Hepatocyte (in vitro differentiated cells): ENCODE measurements at regions not wholly inside any gene's neighbourhood (a gene's known extent, or its start where the extent isn't known, plus 50 kb on each side); places are given as distances from the start of the nearest gene placed in this dataset.

Source experiments
- DNase-seq: peaks from one replicate; pipeline ENCODE4 v3.0.0-alpha.2; 2016; ENCODE audit warnings: low spot score
- H2AFZ ChIP-seq: fragments of 200-600 bp; sonication (generic); 2 replicates; pipeline ENCODE4 v1.6.0; 2016; ENCODE audit warnings: antibody characterized with exemption, mild to moderate bottlenecking
- H3K27ac ChIP-seq: fragments of 200-600 bp; sonication (generic); 2 replicates; pipeline ENCODE4 v1.5.1; 2016; ENCODE audit warnings: mild to moderate bottlenecking
- H3K27me3 ChIP-seq: fragments of 200-600 bp; sonication (generic); 2 replicates; pipeline ENCODE4 v1.6.1; 2016
- H3K36me3 ChIP-seq: fragments of 200-600 bp; sonication (generic); replicated peaks from 2 replicates; pipeline ENCODE4 v1.5.1; 2016; ENCODE audit warnings: low read depth; ENCODE audit not compliant: insufficient read depth
- H3K4me1 ChIP-seq: fragments of 200-600 bp; sonication (generic); 2 replicates; pipeline ENCODE4 v1.5.1; 2016; ENCODE audit warnings: mild to moderate bottlenecking, moderate library complexity; ENCODE audit not compliant: insufficient read depth
- H3K4me2 ChIP-seq: fragments of 200-600 bp; sonication (generic); 2 replicates; pipeline ENCODE4 v1.6.0; 2016
- H3K4me3 ChIP-seq: fragments of 200-600 bp; sonication (generic); 2 replicates; pipeline ENCODE4 v1.5.1; 2016; ENCODE audit warnings: mild to moderate bottlenecking
- H3K79me2 ChIP-seq: fragments of 200-600 bp; sonication (generic); 2 replicates; pipeline ENCODE4 v1.6.0; 2017; ENCODE audit warnings: mild to moderate bottlenecking
- H3K9me2 ChIP-seq: fragments of 200-600 bp; sonication (generic); replicated peaks from 2 replicates; pipeline ENCODE4 v1.6.0; 2017; ENCODE audit warnings: mild to moderate bottlenecking; ENCODE audit not compliant: insufficient read depth
- H3K9me3 ChIP-seq: fragments of 200-600 bp; sonication (generic); 2 replicates; pipeline ENCODE4 v1.5.1; 2016; ENCODE audit warnings: low read depth, mild to moderate bottlenecking
- H4K20me1 ChIP-seq: fragments of 200-600 bp; sonication (generic); 2 replicates; pipeline ENCODE4 v1.6.0; 2016; ENCODE audit warnings: mild to moderate bottlenecking; ENCODE audit not compliant: insufficient read depth, poor library complexity, severe bottlenecking
- CTCF ChIP-seq: fragments of 200-600 bp; sonication (generic); IDR thresholded peaks from 2 replicates; pipeline ENCODE4 v1.5.1; 2016; ENCODE audit warnings: antibody characterized with exemption, mild to moderate bottlenecking; ENCODE audit not compliant: poor library complexity
- EZH2 ChIP-seq: fragments of 200-600 bp; sonication (generic); IDR thresholded peaks from 2 replicates; pipeline ENCODE4 v1.6.1; 2016; ENCODE audit warnings: antibody characterized with exemption, mild to moderate bottlenecking, borderline replicate concordance
- EZH2phosphoT487 ChIP-seq: fragments of 200-600 bp; sonication (generic); IDR thresholded peaks from one replicate; pipeline ENCODE4 v1.6.1; 2018; ENCODE audit warnings: antibody characterized with exemption, mild to moderate bottlenecking, low read depth, moderate library complexity; ENCODE audit not compliant: unreplicated experiment, severe bottlenecking
- WGBS: methylation state at CpG from one replicate; pipeline ENCODE4 v1.1.6; 2016; ENCODE audit warnings: low lambda C conversion rate; ENCODE audit errors: missing lambda C conversion rate; 5-methylcytosine and 5-hydroxymethylcytosine counted together

DNA sequence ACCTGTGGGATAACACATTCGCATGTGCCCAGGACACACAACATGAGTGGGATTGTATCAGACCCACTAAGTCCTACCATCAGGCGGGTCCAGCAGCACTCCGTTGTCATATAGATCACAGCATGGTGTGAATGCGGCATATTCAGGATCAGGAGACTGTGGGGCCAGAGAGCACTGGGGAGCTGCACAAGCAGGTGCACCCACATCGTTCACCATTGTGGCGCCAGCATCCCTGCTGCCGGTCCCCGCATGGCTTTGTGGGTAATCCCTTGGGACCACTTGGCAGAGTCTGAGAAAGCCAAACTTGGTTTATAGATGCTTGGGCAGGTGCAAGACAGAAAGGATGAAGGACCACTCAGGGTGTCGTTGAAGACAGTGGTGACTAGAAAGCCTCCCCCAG lies 201.6 kb upstream of the B3GAT1 start:
- Histone ChIP-seq H3K36me3 (no peaks in the 10 kb centered on the region), H3K27me3 (no peaks in the 10 kb centered on the region), H3K9me3 (no peaks in the 10 kb centered on the region), H3K4me1 (no peaks in the 10 kb centered on the region), H3K79me2 (no peaks in the 10 kb centered on the region), H3K4me2 (no peak overlapping the region), H4K20me1 (no peaks in the 10 kb centered on the region), H3K4me3 (no peak overlapping the region), H2AFZ (no peak overlapping the region), H3K9me2 (no peaks in the 10 kb centered on the region), H3K27ac (no peak overlapping the region)
- DNase-seq: no peak
- WGBS: 97% methylated on average over 9 of the region's 9 CpGs
- TF ChIP-seq EZH2: no peak
- no peak for TF ChIP-seq CTCF
- no peak for TF ChIP-seq EZH2phosphoT487

DNA sequence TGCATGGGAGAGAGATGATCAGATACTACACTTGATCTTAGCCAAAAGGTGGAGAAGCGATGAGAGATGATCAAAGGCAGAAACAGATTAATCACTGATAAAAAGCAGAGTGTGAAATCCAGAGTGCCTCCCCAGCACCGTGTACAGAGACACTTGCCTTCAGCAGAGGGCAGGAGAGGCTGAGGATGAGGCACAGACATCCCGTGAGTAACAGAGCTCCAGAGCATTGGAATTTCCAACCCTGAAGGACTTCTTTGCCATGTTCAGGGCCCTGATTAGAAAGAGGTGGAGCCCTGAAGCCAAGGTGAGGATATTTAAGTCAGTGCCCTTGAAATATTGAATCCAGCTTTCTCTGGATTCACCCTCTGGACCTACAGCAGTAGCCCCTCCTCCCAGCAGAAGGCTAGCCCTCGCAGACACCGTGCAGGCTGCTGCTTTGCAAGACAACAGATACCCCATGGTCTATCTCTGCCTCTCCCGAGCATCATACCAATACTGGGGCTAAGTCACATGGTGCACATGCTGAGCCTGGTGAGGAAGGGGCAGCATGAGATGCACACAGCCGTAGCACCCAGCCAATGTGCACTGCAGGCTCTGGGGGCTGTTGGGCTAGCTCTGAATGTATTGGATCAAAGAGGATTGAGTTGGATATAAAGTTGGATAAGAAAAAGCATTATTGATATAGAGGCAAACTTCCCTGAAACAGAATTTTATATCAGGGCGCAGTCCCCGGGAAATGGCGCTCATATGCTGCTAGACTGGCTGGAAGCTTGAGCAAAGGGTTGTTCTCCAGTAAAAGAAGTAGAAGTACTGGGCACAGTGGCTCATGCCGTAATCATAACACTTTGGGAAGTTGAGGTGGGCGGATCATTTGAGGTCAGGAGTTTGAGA lies 200.3 kb upstream of the B3GAT1 start:
- 79% methylated on average over 12 of the region's 12 CpGs for WGBS
- no peak for DNase-seq
- no peak overlapping the region for H3K27ac ChIP-seq
- H3K4me2 ChIP-seq: no peak overlapping the region
- no peaks in the 10 kb centered on the region for H3K4me1 ChIP-seq
- H3K4me3 ChIP-seq: no peak overlapping the region
- no peaks in the 10 kb centered on the region for H4K20me1 ChIP-seq
- no peaks in the 10 kb centered on the region for H3K36me3 ChIP-seq
- no peaks in the 10 kb centered on the region for H3K79me2 ChIP-seq
- no peak overlapping the region for H2AFZ ChIP-seq
- TF ChIP-seq CTCF: no peak
- TF ChIP-seq EZH2: no peak
- TF ChIP-seq EZH2phosphoT487: no peak
- H3K9me2 ChIP-seq: no peaks in the 10 kb centered on the region
- no peaks in the 10 kb centered on the region for H3K9me3 ChIP-seq
- no peaks in the 10 kb centered on the region for H3K27me3 ChIP-seq

DNA sequence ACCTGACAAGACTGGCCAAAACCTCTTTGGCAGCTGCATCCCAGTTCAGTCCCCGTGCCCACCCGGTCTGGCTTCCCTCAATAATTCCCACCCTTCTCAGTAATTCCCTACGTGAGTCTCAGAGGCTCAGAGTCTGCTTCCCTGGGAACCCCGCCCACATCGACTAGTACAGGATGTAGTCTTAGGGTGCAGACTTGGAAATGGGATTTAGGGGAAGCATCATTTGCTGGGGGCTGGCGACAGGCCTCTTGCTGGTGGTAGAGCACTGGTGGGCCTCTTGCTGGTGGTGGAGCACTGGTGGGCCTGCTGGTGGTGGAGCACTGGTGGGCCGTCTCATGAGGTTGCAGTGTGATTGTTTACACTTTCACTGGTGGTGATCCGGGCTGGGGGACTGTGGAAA lies 199.5 kb upstream of the B3GAT1 start:
- WGBS: 93% methylated on average over 8 of the region's 8 CpGs
- no peak for DNase-seq

More for the DNA sequence above, 199.5 kb upstream of the B3GAT1 start:
- H3K27ac ChIP-seq: no peak overlapping the region
- H2AFZ ChIP-seq: no peak overlapping the region
- no peak for TF ChIP-seq EZH2
- no peak for TF ChIP-seq CTCF
- no peaks in the 10 kb centered on the region for H3K79me2 ChIP-seq
- H3K36me3 ChIP-seq: no peaks in the 10 kb centered on the region
- H3K9me2 ChIP-seq: no peaks in the 10 kb centered on the region
- no peak overlapping the region for H3K4me3 ChIP-seq
- no peaks in the 10 kb centered on the region for H3K9me3 ChIP-seq
- no peaks in the 10 kb centered on the region for H3K27me3 ChIP-seq
- H4K20me1 ChIP-seq: no peaks in the 10 kb centered on the region
- H3K4me2 ChIP-seq: no peak overlapping the region
- H3K4me1 ChIP-seq: no peaks in the 10 kb centered on the region
